ENCODE measurements at regions not wholly inside any gene's neighbourhood (a gene's known extent, or its start where the extent isn't known, plus 50 kb on each side); places are given as distances from the start of the nearest gene placed in this dataset.

DNA sequence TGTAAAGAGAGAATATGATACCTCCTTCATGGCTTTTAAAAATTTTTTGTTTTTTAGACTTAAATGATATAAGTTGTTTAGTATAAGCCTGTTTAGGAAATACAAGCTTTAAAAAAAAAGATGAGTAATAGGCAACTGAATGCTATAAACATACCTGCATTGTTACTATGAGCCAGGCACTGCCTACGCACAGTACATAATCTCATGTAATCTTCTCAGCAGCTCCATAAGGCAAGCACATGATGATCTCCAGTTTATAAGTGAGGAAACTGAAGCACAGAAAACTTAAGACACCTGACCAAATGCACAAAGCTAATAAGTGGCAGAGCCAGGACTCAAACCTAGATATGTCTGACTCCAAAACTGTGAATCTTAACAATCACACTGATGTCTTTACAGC, 156.3 kb upstream of the SLC1A4 start:
- ChIA-PET POLR2A (no interaction called here), CTCF (interaction anchor here (1.1 to 1.6 kb wide), 3 partner anchors 15 to 187 kb away, joined by 3 to 6 read pairs (median 4); no protein-coding TSS in a partner anchor)
- TF ChIP-seq CHD2 (IDR thresholded peaks at IDR 0.05; ENCODE audit: low read length, partially characterized antibody) (no peak), RAD21 (IDR thresholded peaks at IDR 0.05; ENCODE audit: low read length) (no peak), FOXM1 (IDR thresholded peaks at IDR 0.05; ENCODE audit: low read depth) (no peak), GABPA (IDR thresholded peaks at IDR 0.05; ENCODE audit: low read depth) (no peak), TCF12 (IDR thresholded peaks at IDR 0.05) (no peak), RCOR1 (IDR thresholded peaks at IDR 0.05; ENCODE audit: low read length) (no peak), USF1 (IDR thresholded peaks at IDR 0.05; ENCODE audit: borderline replicate concordance, low read depth) (no peak), NFIC (IDR thresholded peaks at IDR 0.05; ENCODE audit: borderline replicate concordance) (no peak), MXI1 (IDR thresholded peaks at IDR 0.05; ENCODE audit: low read depth, low read length) (no peak), EP300 (IDR thresholded peaks at IDR 0.05; ENCODE audit: borderline replicate concordance in 1 of 2, low read depth in 1 of 2, low read length in 1 of 2) (no peak), USF2 (IDR thresholded peaks at IDR 0.05; ENCODE audit: borderline replicate concordance, low read depth, low read length) (no peak), RXRA (IDR thresholded peaks at IDR 0.05; ENCODE audit: borderline replicate concordance, low read depth) (no peak), NRF1 (IDR thresholded peaks at IDR 0.05; ENCODE audit: low read depth, low read length) (no peak), TAF1 (IDR thresholded peaks at IDR 0.05; ENCODE audit: borderline replicate concordance, low read depth, low read length) (no peak), FOXJ3 (CRISPR knock-in tag; IDR thresholded peaks at IDR 0.05) (no peak), IRF3 (IDR thresholded peaks at IDR 0.05; ENCODE audit: low read depth, low read length) (no peak)
- TF ChIP-seq, protein P1, sequence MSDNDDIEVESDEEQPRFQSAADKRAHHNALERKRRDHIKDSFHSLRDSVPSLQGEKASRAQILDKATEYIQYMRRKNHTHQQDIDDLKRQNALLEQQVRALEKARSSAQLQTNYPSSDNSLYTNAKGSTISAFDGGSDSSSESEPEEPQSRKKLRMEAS (IDR thresholded peaks at IDR 0.05; ENCODE audit: low read depth): no peak
- TF ChIP-seq, protein P2, sequence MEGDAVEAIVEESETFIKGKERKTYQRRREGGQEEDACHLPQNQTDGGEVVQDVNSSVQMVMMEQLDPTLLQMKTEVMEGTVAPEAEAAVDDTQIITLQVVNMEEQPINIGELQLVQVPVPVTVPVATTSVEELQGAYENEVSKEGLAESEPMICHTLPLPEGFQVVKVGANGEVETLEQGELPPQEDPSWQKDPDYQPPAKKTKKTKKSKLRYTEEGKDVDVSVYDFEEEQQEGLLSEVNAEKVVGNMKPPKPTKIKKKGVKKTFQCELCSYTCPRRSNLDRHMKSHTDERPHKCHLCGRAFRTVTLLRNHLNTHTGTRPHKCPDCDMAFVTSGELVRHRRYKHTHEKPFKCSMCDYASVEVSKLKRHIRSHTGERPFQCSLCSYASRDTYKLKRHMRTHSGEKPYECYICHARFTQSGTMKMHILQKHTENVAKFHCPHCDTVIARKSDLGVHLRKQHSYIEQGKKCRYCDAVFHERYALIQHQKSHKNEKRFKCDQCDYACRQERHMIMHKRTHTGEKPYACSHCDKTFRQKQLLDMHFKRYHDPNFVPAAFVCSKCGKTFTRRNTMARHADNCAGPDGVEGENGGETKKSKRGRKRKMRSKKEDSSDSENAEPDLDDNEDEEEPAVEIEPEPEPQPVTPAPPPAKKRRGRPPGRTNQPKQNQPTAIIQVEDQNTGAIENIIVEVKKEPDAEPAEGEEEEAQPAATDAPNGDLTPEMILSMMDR (IDR thresholded peaks at IDR 0.05): no peak
- TF ChIP-seq, protein P3, sequence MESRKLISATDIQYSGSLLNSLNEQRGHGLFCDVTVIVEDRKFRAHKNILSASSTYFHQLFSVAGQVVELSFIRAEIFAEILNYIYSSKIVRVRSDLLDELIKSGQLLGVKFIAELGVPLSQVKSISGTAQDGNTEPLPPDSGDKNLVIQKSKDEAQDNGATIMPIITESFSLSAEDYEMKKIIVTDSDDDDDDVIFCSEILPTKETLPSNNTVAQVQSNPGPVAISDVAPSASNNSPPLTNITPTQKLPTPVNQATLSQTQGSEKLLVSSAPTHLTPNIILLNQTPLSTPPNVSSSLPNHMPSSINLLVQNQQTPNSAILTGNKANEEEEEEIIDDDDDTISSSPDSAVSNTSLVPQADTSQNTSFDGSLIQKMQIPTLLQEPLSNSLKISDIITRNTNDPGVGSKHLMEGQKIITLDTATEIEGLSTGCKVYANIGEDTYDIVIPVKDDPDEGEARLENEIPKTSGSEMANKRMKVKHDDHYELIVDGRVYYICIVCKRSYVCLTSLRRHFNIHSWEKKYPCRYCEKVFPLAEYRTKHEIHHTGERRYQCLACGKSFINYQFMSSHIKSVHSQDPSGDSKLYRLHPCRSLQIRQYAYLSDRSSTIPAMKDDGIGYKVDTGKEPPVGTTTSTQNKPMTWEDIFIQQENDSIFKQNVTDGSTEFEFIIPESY (IDR thresholded peaks at IDR 0.05; ENCODE audit: borderline replicate concordance, low read depth): no peak
- peaks cover 0 to 17% of the 10 kb centered on the region in 2 experiments; a peak in 2 of 4 replicates for H3K4me1 ChIP-seq (ENCODE audit: control insufficient read depth in 1 of 2, insufficient read depth in 2 of 2, low read depth in 1 of 2, low read length in 1 of 2)
- peaks cover 21% of the 10 kb centered on the region for H3F3A ChIP-seq (replicated peaks; ENCODE audit: insufficient read depth)
- WGBS (ENCODE audit: low lambda C conversion rate): 94% methylated on average over 1 of the region's 1 CpG
- H3K27ac ChIP-seq (ENCODE audit: low read depth in 2 of 2, low read length in 1 of 2): no peak overlapping the region
- DNase-seq: no peak
- H3K4me2 ChIP-seq: no peak overlapping the region
- H3K27me3 ChIP-seq (ENCODE audit: insufficient read depth): no peaks in the 10 kb centered on the region
- no peaks in the 10 kb centered on the region for H4K20me1 ChIP-seq (ENCODE audit: insufficient read depth)
- H2AFZ ChIP-seq (ENCODE audit: low read depth): no peak overlapping the region
- H3K79me2 ChIP-seq (ENCODE audit: insufficient read depth): no peaks in the 10 kb centered on the region
- no peaks in the 10 kb centered on the region for H3K9me2 ChIP-seq
- H3K36me3 ChIP-seq (replicated peaks in 1 of 2; ENCODE audit: control insufficient read depth in 1 of 2, insufficient read depth in 2 of 2, low read length in 1 of 2): no peaks in the 10 kb centered on the region
- H3K9me3 ChIP-seq: no peaks in the 10 kb centered on the region
- H3K9ac ChIP-seq: no peak overlapping the region
- H3K4me3 ChIP-seq (ENCODE audit: low read depth in 2 of 2, low read length in 1 of 2): no peak overlapping the region
